HG02610 (cell line): ENCODE measurements at regions not wholly inside any gene's neighbourhood (a gene's known extent, or its start where the extent isn't known, plus 50 kb on each side); places are given as distances from the start of the nearest gene placed in this dataset.

Source experiments
- ATAC-seq: cut with Tn5 transposase; IDR thresholded peaks from one replicate; pipeline ENCODE4 v1.9.1; 2021; ENCODE audit warnings: mild to moderate bottlenecking, moderate library complexity; ENCODE audit not compliant: unreplicated experiment

GRCh38 chr1:189336115-189337100 lies 1141.3 kb downstream of the BRINP3 start:
- no peak for ATAC-seq

GRCh38 chr1:189349607-189350006 lies 1128.1 kb downstream of the BRINP3 start:
- ATAC-seq: no peak

GRCh38 chr1:189350983-189351616 lies 1126.6 kb downstream of the BRINP3 start:
- peak; percentile 56 for ATAC-seq

- no peak for ATAC-seq
Observed at GRCh38 chr1:189351960-189352359, 1125.7 kb downstream of the BRINP3 start.

GRCh38 chr1:189356206-189356605 lies 1121.5 kb downstream of the BRINP3 start:
- no peak for ATAC-seq

- no peak for ATAC-seq
Observed at GRCh38 chr1:189357317-189357716, 1120.3 kb downstream of the BRINP3 start.

GRCh38 chr1:189369612-189370011 lies 1108.1 kb downstream of the BRINP3 start:
- ATAC-seq: no peak

GRCh38 chr1:189374816-189375215 lies 1102.8 kb downstream of the BRINP3 start:
- no peak for ATAC-seq

DNA sequence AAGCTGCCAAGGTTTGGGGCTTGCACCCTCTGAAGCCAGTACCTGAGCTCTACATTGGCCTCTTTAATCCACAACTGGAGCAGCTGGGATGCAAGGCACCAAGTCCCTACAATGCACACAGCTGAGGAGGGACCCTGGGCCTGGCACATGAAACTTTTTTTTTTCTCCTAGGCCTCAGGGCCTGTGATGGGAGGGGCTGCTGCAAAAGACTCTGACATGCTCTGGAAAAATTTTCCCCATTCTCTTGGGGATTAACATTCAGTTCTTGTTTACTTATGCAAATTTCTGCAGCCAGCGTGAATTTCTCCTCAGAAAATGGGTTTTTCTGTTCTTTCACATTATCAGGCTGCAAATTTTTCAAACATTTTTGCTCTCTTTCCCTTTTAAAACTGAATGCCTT lies 1072.2 kb downstream of the BRINP3 start:
- no peak for ATAC-seq

- ATAC-seq: no peak
Observed at GRCh38 chr1:189409774-189410173, 1067.9 kb downstream of the BRINP3 start.

- no peak for ATAC-seq
Observed at GRCh38 chr1:189424746-189425331, 1052.8 kb downstream of the BRINP3 start.

GRCh38 chr1:189429610-189430009 lies 1048.1 kb downstream of the BRINP3 start:
- ATAC-seq: peak; percentile 44

- no peak for ATAC-seq
Observed at GRCh38 chr1:189431447-189431846, 1046.2 kb downstream of the BRINP3 start.

DNA sequence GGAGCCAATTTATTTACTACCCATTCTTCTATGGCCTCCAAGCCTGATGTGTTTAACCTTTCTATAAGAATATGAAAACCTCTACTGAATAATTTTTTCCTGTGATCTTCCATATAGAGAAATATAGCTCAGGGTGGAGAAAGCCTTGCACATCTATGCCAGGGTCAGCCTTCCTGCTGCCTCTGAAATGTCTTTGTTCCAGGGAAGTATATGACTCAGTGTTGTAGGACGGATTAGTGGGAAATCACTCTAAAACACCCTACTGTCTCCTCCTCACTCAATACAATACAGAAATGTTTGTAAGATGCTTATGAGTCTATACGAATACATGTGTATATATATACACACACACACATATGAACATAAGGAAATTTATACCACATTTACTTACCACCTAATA lies 1044.9 kb downstream of the BRINP3 start:
- ATAC-seq: no peak

DNA sequence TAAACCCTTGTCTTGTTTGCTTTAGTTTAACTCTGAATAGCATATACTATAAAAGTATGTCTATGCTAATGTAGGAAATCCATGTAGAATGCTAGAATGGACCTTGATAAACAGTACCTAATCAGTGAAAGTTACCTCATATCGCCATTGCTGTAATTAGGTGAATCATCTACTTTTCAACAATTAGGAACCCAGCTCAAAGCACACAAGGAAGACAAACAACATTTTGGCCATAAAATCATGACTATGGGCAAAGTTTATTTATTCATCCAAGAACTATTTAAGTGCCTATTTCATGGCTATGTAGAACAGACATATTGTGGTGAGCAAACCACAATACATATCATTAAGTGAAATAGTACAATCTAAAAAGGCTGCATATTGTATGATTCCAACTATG lies 1043.2 kb downstream of the BRINP3 start:
- no peak for ATAC-seq

- no peak for ATAC-seq
Observed at GRCh38 chr1:189435398-189435797, 1042.3 kb downstream of the BRINP3 start.

GRCh38 chr1:189438808-189439207 lies 1038.9 kb downstream of the BRINP3 start:
- no peak for ATAC-seq

DNA sequence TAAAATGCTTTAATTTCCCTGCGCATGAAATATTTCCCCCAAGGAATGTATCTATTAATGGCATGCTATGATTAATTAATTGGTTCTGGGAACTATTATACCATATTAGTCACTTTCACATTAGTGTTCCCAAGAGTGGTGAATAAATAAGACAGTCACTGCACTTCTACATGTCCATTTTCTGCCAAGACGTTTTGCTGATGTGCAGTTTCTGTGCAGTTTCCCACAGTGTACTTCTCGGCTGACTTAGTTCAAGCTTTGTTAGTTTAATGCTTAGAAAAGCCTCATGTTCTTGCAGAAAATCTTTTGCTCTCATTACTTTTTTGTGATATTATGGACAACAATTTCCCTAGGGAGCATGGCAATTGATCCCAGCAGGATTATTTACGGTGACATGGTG lies 1014.5 kb downstream of the BRINP3 start:
- no peak for ATAC-seq

- ATAC-seq: no peak
Observed at GRCh38 chr1:189496768-189497167, 980.9 kb downstream of the BRINP3 start.

GRCh38 chr1:189499736-189500135 lies 977.9 kb downstream of the BRINP3 start:
- no peak for ATAC-seq

- ATAC-seq: no peak
Observed at GRCh38 chr1:189500778-189501177, 976.9 kb downstream of the BRINP3 start.

GRCh38 chr1:189510827-189511226 lies 966.8 kb downstream of the BRINP3 start:
- no peak for ATAC-seq
